C4-2B (cell line): ENCODE measurements at regions not wholly inside any gene's neighbourhood (a gene's known extent, or its start where the extent isn't known, plus 50 kb on each side); places are given as distances from the start of the nearest gene placed in this dataset.
"Not testable (repeated sequence)": the region's sequence is repeated elsewhere in the genome, so short reads cannot be mapped to it uniquely, and the experiment has no call there.

Source experiments
- H3K27ac ChIP-seq: fragments of 450-650 bp; 2 replicates; pipeline ENCODE4 v1.5.1; 2017
- CTCF ChIP-seq: fragments of 450-650 bp; conservative IDR thresholded peaks from 2 replicates; pipeline ENCODE4 v1.5.1; 2017; ENCODE audit warnings: mild to moderate bottlenecking
- ZFX ChIP-seq: fragments of 450-650 bp; IDR thresholded peaks from 2 replicates; pipeline ENCODE4 v1.6.1; 2017

GRCh38 chr3:76311941-76312340 is 526.6 kb upstream of the ZNF717 start:
- no peak for TF ChIP-seq CTCF
- no peak for TF ChIP-seq ZFX
- no peak overlapping the region for H3K27ac ChIP-seq

DNA sequence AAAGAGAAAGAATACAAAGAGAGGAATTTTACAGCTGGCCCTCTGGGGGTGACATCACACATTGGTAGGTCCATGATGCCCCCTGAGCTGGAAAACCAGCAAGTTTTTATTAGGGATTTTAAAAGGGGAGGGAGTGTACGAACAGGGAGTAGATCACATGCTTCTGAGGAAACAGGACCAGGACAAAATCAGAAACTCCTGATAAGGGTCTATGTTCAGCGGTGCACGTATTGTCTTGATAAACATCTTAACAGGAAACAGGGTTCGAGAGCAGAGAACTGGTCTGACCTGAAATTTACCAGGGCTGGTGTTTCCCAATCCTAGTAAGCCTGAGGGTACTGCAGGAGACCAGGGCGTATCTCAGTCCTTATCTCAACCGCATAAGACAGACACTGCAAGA is 530.6 kb upstream of the ZNF717 start:
- H3K27ac ChIP-seq = not testable (repeated sequence)

GRCh38 chr3:76321614-76322013 is 536.3 kb upstream of the ZNF717 start:
- TF ChIP-seq ZFX (no peak), CTCF (no peak)
- H3K27ac ChIP-seq = no peak overlapping the region

- TF ChIP-seq CTCF (no peak), ZFX (no peak)
- H3K27ac ChIP-seq = no peak overlapping the region
Observed at GRCh38 chr3:76324101-76324500, 538.8 kb upstream of the ZNF717 start.

DNA sequence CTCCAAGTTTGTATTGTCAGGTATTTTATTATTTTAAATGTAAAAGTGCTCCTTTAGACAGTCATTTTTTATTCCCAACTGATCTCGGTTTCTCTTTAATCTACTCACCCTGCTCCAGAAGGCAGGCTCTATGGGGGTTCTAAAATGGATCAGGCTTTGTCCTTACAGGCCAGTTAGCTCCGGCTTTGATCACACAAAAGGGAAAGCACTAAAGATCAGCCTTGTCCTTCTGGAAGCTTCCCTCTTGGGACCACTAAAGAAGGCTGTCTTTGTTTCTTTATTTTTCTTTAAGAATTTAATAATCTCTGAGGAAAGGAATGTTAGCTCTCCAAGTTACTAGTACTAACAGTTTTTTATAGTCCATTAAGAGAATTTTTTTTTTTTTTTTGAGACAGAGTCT is 560.5 kb upstream of the ZNF717 start:
- no peak for TF ChIP-seq ZFX
- TF ChIP-seq CTCF = no peak
- no peak overlapping the region for H3K27ac ChIP-seq

GRCh38 chr3:76346690-76347089 is 561.3 kb upstream of the ZNF717 start:
- H3K27ac ChIP-seq = no peak overlapping the region
- TF ChIP-seq ZFX (no peak), CTCF (no peak)

GRCh38 chr3:76349715-76350480 is 564.5 kb upstream of the ZNF717 start:
- no peak overlapping the region for H3K27ac ChIP-seq
- TF ChIP-seq ZFX = no peak
- no peak for TF ChIP-seq CTCF

DNA sequence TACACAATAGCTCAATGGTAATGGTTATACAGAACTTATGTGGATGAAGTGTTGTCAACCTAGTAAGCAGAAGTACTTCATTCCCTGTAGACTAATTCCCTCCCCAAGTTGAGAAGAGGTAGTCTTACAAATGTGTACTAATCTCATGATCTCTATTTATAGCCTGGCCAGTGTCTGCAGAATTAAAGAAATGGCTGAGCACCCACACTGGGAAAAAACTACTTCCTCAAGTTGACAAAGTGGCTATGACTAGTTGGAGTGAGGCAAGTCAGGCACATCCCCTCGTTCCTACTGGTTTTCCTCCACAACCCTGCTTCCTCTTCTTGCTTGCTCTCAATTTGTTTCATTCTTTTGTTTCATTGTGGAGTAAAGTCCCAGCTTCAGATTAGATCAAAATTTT is 566.7 kb upstream of the ZNF717 start:
- TF ChIP-seq CTCF (no peak), ZFX (no peak)
- H3K27ac ChIP-seq = no peak overlapping the region
